Esophagus muscularis mucosa (tissue), 4 donors: ENCODE measurements at regions not wholly inside any gene's neighbourhood (a gene's known extent, or its start where the extent isn't known, plus 50 kb on each side); places are given as distances from the start of the nearest gene placed in this dataset.

Experiments used
- DNase-seq: peaks from one replicate; pipeline ENCODE4 v3.0.0-alpha.2; 2017; ENCODE audit errors: extremely low spot score
- H3K27ac ChIP-seq, 4 donors: fragments of 200-600 bp; sonication (generic); replicated peaks in 1 of 4; 1 replicate in 3 of 4; 2 replicates in 1 of 4; pipeline ENCODE4 v1.5.1; 2016 to 2019; ENCODE audit warnings: mild to moderate bottlenecking in 1 of 4
- H3K27me3 ChIP-seq, 4 donors: fragments of 200-600 bp; sonication (generic); one replicate each; pipeline versions ENCODE4 v1.5.1 to v1.6.0; 2016 to 2019
- H3K36me3 ChIP-seq, 4 donors: fragments of 200-600 bp; sonication (generic); one replicate each; pipeline ENCODE4 v1.5.1; 2016 to 2019
- H3K4me1 ChIP-seq, 4 donors: fragments of 200-600 bp; sonication (generic); one replicate each; pipeline ENCODE4 v1.5.1; 2016 to 2019
- H3K4me3 ChIP-seq, 4 donors: fragments of 200-600 bp; sonication (generic); 1 replicate in 2 of 4; 2 replicates in 2 of 4; pipeline ENCODE4 v1.5.1; 2016 to 2019; ENCODE audit warnings: mild to moderate bottlenecking in 4 of 4, moderate library complexity in 1 of 4
- H3K9me3 ChIP-seq, 4 donors: fragments of 200-600 bp; sonication (generic); 1 replicate in 3 of 4; 2 replicates in 1 of 4; pipeline ENCODE4 v1.5.1; 2016 to 2019
- EP300 ChIP-seq: sonication (generic); formaldehyde crosslinking; IDR thresholded peaks from one replicate; pipeline ENCODE4 v1.6.1; 2017; ENCODE audit warnings: antibody characterized with exemption
- POLR2A ChIP-seq: fragments of 450-650 bp; IDR thresholded peaks from one replicate; pipeline ENCODE4 v1.6.1; 2017; ENCODE audit warnings: antibody characterized with exemption, moderate library complexity, mild to moderate bottlenecking, low read depth
- POLR2AphosphoS5 ChIP-seq, 2 donors: sonication (generic); formaldehyde crosslinking; IDR thresholded peaks; one replicate each; pipeline ENCODE4 v1.6.1; 2017; ENCODE audit warnings: antibody characterized with exemption in 2 of 2
- WGBS: methylation state at CpG from one replicate; pipeline ENCODE4 v1.1.5; 2018; 5-methylcytosine and 5-hydroxymethylcytosine counted together
- intact Hi-C: fragments of 100-400 bp; cut with DNase I; formaldehyde crosslinking; loops from one replicate; pipeline ENCODE4 v1.15.1; 2023
- TF ChIP-seq, protein P1 (sequence below), 3 experiments: fragments of 200-600 bp in 2 of 3; fragments of 450-650 bp in 1 of 3; sonication (generic) in 2 of 3; IDR thresholded peaks; one replicate each; pipeline ENCODE4 v1.5.1; 2017 to 2019; ENCODE audit warnings: antibody characterized with exemption in 3 of 3, mild to moderate bottlenecking in 2 of 3, moderate library complexity in 1 of 3

DNA sequence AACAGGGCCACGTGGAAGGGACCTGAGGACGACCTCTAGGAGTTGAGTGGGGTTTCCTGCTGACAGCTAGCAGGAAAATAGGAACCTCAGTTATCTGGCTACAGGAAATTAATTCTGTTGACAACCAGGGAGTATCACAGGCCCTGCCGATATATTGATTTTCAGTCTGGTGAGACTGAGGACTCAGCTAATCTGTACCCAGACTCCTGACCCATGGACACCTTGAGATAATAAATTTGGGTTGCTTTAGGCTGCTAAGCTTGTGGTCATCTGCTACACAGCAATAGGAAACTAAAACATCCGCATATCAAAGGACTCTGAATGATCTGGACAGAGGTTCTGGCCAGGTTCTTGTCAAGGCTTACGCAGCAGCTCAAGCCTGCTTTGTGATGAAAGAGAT is 80.8 kb upstream of the CNEP1R1 start:
- DNase-seq, result no peak
- no peaks in the 10 kb centered on the region for H3K4me1 ChIP-seq
- TF ChIP-seq EP300, result no peak
- TF ChIP-seq POLR2AphosphoS5 (IDR thresholded peaks at IDR 0.05), result no peak
- TF ChIP-seq, protein P1, sequence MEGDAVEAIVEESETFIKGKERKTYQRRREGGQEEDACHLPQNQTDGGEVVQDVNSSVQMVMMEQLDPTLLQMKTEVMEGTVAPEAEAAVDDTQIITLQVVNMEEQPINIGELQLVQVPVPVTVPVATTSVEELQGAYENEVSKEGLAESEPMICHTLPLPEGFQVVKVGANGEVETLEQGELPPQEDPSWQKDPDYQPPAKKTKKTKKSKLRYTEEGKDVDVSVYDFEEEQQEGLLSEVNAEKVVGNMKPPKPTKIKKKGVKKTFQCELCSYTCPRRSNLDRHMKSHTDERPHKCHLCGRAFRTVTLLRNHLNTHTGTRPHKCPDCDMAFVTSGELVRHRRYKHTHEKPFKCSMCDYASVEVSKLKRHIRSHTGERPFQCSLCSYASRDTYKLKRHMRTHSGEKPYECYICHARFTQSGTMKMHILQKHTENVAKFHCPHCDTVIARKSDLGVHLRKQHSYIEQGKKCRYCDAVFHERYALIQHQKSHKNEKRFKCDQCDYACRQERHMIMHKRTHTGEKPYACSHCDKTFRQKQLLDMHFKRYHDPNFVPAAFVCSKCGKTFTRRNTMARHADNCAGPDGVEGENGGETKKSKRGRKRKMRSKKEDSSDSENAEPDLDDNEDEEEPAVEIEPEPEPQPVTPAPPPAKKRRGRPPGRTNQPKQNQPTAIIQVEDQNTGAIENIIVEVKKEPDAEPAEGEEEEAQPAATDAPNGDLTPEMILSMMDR (IDR thresholded peaks at IDR 0.05), result no peak
- TF ChIP-seq POLR2A, result no peak
- H3K9me3 ChIP-seq, result no peaks in the 10 kb centered on the region
- H3K36me3 ChIP-seq, result no peaks in the 10 kb centered on the region
- H3K4me3 ChIP-seq, result no peak overlapping the region
- intact Hi-C loops, result no loop called here
- no peak overlapping the region for H3K27ac ChIP-seq
- 66% methylated on average over 5 of the region's 5 CpGs for WGBS
- H3K27me3 ChIP-seq, result no peaks in the 10 kb centered on the region

DNA sequence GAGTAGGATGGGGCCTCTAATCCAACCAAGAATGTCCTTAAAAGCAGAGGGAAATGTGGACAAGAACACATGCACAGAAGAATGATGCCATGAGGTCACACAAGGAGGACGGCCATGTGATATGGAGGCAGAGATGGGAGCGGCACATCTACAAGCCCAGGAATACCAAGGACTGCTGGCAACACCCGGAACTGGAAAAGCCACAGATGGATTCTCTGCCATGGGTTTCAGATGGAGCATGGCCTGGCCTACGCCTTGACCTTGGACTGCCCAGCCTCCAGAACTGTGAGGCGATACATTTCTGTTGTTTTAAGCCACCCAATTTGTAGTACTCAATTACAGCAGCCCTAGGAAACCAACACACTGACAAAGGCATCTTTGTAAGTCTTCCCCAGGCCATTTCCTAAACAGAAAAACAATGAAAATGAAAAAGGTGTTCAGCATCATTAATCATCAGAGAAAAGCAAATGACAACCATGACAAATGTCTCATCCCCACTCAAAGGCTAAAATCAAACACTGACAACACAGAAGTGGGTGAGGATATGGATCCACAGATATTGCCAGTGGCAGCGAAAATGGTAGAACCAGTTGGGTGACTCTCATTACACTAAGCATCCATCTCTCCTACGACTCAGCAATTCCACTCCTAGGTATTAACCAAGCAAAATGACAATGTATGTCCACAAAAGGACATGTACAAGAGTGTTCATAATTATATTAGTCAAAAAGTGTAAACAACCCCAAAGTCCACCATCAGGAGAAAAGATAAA is 76.9 kb upstream of the CNEP1R1 start:
- WGBS, result 94% methylated on average over 7 of the region's 7 CpGs
- Histone ChIP-seq H3K27ac (no peak overlapping the region), H3K9me3 (no peaks in the 10 kb centered on the region), H3K36me3 (no peaks in the 10 kb centered on the region), H3K4me1 (no peaks in the 10 kb centered on the region), H3K4me3 (no peak overlapping the region), H3K27me3 (no peaks in the 10 kb centered on the region)
- TF ChIP-seq POLR2AphosphoS5 (IDR thresholded peaks at IDR 0.05) (no peak), POLR2A (no peak)
- DNase-seq, result no peak
- intact Hi-C loops, result no loop called here

GRCh38 chr16:49951574-49952195 is 73.3 kb upstream of the CNEP1R1 start:
- no peaks in the 10 kb centered on the region for H3K36me3 ChIP-seq
- no peaks in the 10 kb centered on the region for H3K27me3 ChIP-seq
- no peak overlapping the region for H3K4me3 ChIP-seq
- no peak for DNase-seq
- H3K9me3 ChIP-seq, result no peaks in the 10 kb centered on the region
- no peak for TF ChIP-seq POLR2AphosphoS5 (IDR thresholded peaks at IDR 0.05)
- TF ChIP-seq EP300, result no peak
- no peak for TF ChIP-seq POLR2A
- TF ChIP-seq, protein P1 (IDR thresholded peaks at IDR 0.05), result no peak
- WGBS, result 83% methylated on average over 11 of the region's 16 CpGs
- intact Hi-C loops, result no loop called here
- no peak overlapping the region for H3K27ac ChIP-seq
- no peaks in the 10 kb centered on the region for H3K4me1 ChIP-seq

GRCh38 chr16:49952386-49952785 is 72.6 kb upstream of the CNEP1R1 start:
- Histone ChIP-seq H3K27ac (no peak overlapping the region), H3K4me3 (no peak overlapping the region), H3K4me1 (no peaks in the 10 kb centered on the region), H3K9me3 (no peaks in the 10 kb centered on the region), H3K27me3 (no peaks in the 10 kb centered on the region), H3K36me3 (no peaks in the 10 kb centered on the region)
- no peak for DNase-seq
- TF ChIP-seq EP300, result no peak
- TF ChIP-seq, protein P1 (IDR thresholded peaks at IDR 0.05), result no peak
- no peak for TF ChIP-seq POLR2AphosphoS5 (IDR thresholded peaks at IDR 0.05)
- no peak for TF ChIP-seq POLR2A
- intact Hi-C loops, result no loop called here
- 82% methylated on average over 4 of the region's 4 CpGs for WGBS

- Histone ChIP-seq H3K4me3 (no peak overlapping the region), H3K4me1 (peaks cover 0 to 2% (median under 1%) of the 10 kb centered on the region in 4 donors)
- 40% methylated on average over 2 of the region's 2 CpGs for WGBS
Measured at GRCh38 chr16:49953090-49953489, 71.9 kb upstream of the CNEP1R1 start.

More at GRCh38 chr16:49953090-49953489, 71.9 kb upstream of the CNEP1R1 start:
- Histone ChIP-seq H3K9me3 (no peaks in the 10 kb centered on the region), H3K36me3 (no peaks in the 10 kb centered on the region), H3K27me3 (no peaks in the 10 kb centered on the region), H3K27ac (no peak overlapping the region)
- intact Hi-C loops, result no loop called here
- DNase-seq, result no peak
- TF ChIP-seq, protein P1 (IDR thresholded peaks at IDR 0.05), result no peak
- TF ChIP-seq POLR2AphosphoS5 (IDR thresholded peaks at IDR 0.05) (no peak), EP300 (no peak), POLR2A (no peak)
